Endothelial cell of umbilical vein (primary cell): ENCODE measurements at regions not wholly inside any gene's neighbourhood (a gene's known extent, or its start where the extent isn't known, plus 50 kb on each side); places are given as distances from the start of the nearest gene placed in this dataset.

Experiments used
- BruUV-seq: library from RNA; stranded (reverse); fragments of 400-500 nt; replicated peaks from 2 replicates; lab custom pipeline; 2021; lab: Mats Ljungman, UMichigan
- CTCF ChIA-PET: fragments of 300-600, 350-600 bp; sonication (Branson Sonifier 250); formaldehyde crosslinking; loops from one replicate; lab custom pipeline; 2021; ENCODE audit warnings: antibody characterized with exemption, inconsistent platforms; lab: Charles Lee
- POLR2A ChIA-PET: fragments of 300-600, 350-600 bp; sonication (Branson Sonifier 250); formaldehyde crosslinking; loops from one replicate; lab custom pipeline; 2021; ENCODE audit warnings: antibody characterized with exemption, inconsistent platforms; lab: Charles Lee
- DNase-seq: peaks from one replicate; pipeline ENCODE4 v3.0.0-alpha.2; 2011; ENCODE audit warnings: low read depth, low spot score
- FAIRE-seq: peaks from 2 replicates; lab custom pipeline; 2011; peaks lifted over from hg19 to GRCh38; lab: Jason Lieb, UNC
- H2AFZ ChIP-seq: 2 replicates; pipeline ENCODE4 v1.6.0; 2012; ENCODE audit warnings: low read depth, low read length, control low read depth, inconsistent platforms
- H3K27ac ChIP-seq: 2 replicates; pipeline ENCODE4 v1.5.1; 2011; ENCODE audit warnings: low read depth, mild to moderate bottlenecking, control low read depth, low read length, moderate library complexity; ENCODE audit not compliant: insufficient read depth
- H3K27me3 ChIP-seq, 2 experiments: 2 replicates each; pipeline versions ENCODE4 v1.6.0 to v1.6.1; 2011; ENCODE audit warnings: low read length in 2 of 2, mixed read lengths in 1 of 2; ENCODE audit not compliant: control insufficient read depth in 2 of 2, insufficient read depth in 2 of 2
- H3K36me3 ChIP-seq, 2 experiments: 2 replicates in 1 of 2; 3 replicates in 1 of 2; pipeline ENCODE4 v1.5.1; 2011; ENCODE audit warnings: low read length in 2 of 2, mild to moderate bottlenecking in 1 of 2, moderate library complexity in 1 of 2; ENCODE audit not compliant: control insufficient read depth in 2 of 2, insufficient read depth in 2 of 2; ENCODE audit errors: extremely low read depth in 1 of 2
- H3K4me1 ChIP-seq: 3 replicates; pipeline ENCODE4 v1.5.1; 2011; ENCODE audit warnings: mild to moderate bottlenecking, low read length; ENCODE audit not compliant: control insufficient read depth, insufficient read depth; ENCODE audit errors: extremely low read depth
- H3K4me2 ChIP-seq: 2 replicates; pipeline ENCODE4 v1.6.1; 2011; ENCODE audit warnings: low read length, control low read depth, mixed read lengths; ENCODE audit not compliant: insufficient read depth
- H3K4me3 ChIP-seq, 3 experiments: fragments of 200-600 bp in 1 of 3; sonication (generic), shearing (Covaris generic) in 1 of 3; replicated peaks in 1 of 3; 2 replicates each; pipeline ENCODE4 v1.5.1; 2011 to 2016; ENCODE audit warnings: control low read depth in 3 of 3, low read length in 3 of 3, mild to moderate bottlenecking in 2 of 3, inconsistent platforms in 1 of 3, low read depth in 1 of 3, moderate library complexity in 1 of 3; ENCODE audit not compliant: insufficient read depth in 1 of 3
- H3K79me2 ChIP-seq: 2 replicates; pipeline ENCODE4 v1.6.0; 2012; ENCODE audit warnings: low read length, inconsistent platforms; ENCODE audit not compliant: control insufficient read depth, insufficient read depth
- H3K9ac ChIP-seq: replicated peaks from 2 replicates; pipeline ENCODE3; 2011; ENCODE audit warnings: low read length, control low read depth; ENCODE audit not compliant: insufficient read depth; ENCODE audit errors: extremely low read depth
- H3K9me1 ChIP-seq: replicated peaks from 3 replicates; pipeline ENCODE4 v1.6.0; 2011; ENCODE audit warnings: mild to moderate bottlenecking, low read length; ENCODE audit not compliant: control insufficient read depth, insufficient read depth; ENCODE audit errors: extremely low read depth
- H3K9me3 ChIP-seq: replicated peaks from 2 replicates; pipeline ENCODE4 v1.5.1; 2012; ENCODE audit warnings: low read length, inconsistent platforms; ENCODE audit not compliant: control insufficient read depth, insufficient read depth
- H4K20me1 ChIP-seq: replicated peaks from 2 replicates; pipeline ENCODE3; 2011; ENCODE audit warnings: mild to moderate bottlenecking, low read length; ENCODE audit not compliant: control insufficient read depth, insufficient read depth; ENCODE audit errors: extremely low read depth
- EZH2 ChIP-seq: IDR thresholded peaks from 2 replicates; pipeline ENCODE4 v1.6.1; 2012; ENCODE audit warnings: borderline replicate concordance, low read depth, mild to moderate bottlenecking, moderate library complexity, low read length, inconsistent platforms; ENCODE audit not compliant: severe bottlenecking
- FOS ChIP-seq: IDR thresholded peaks from 2 replicates; pipeline ENCODE4 v1.6.1; 2011; ENCODE audit warnings: mild to moderate bottlenecking, low read length, moderate library complexity, borderline replicate concordance; ENCODE audit not compliant: insufficient read depth
- GATA2 ChIP-seq: IDR thresholded peaks from 2 replicates; pipeline ENCODE4 v1.7.0; 2011; ENCODE audit warnings: low read depth, mild to moderate bottlenecking, moderate library complexity, mixed read lengths, low read length; ENCODE audit not compliant: insufficient read length, insufficient read depth
- JUN ChIP-seq: IDR thresholded peaks from 2 replicates; pipeline ENCODE4 v1.6.1; 2011; ENCODE audit warnings: borderline replicate concordance, low read depth; ENCODE audit not compliant: insufficient read length, insufficient read depth
- MYC ChIP-seq: IDR thresholded peaks from one replicate; pipeline ENCODE4 v1.6.1; 2011; ENCODE audit warnings: mild to moderate bottlenecking, low read depth, low read length
- POLR2AphosphoS5 ChIP-seq: IDR thresholded peaks from 2 replicates; pipeline ENCODE4 v1.6.1; 2012; ENCODE audit warnings: low read depth, mild to moderate bottlenecking, control low read depth, low read length, moderate library complexity; ENCODE audit not compliant: insufficient read depth
- dilution Hi-C: fragments of 300-500 bp; cut with MboI; formaldehyde crosslinking; loops from one replicate; pipeline ENCODE4 v1.15.0; 2019; ENCODE audit warnings: low sequenced_read_pairs; ENCODE audit not compliant: extremely low pct_ligation_motif_present
- intact Hi-C: fragments of 100-400 bp; cut with micrococcal nuclease; formaldehyde crosslinking; loops from one replicate; pipeline ENCODE4 v1.10.0; 2022
- TF ChIP-seq, protein P1 (sequence below), 2 donors: IDR thresholded peaks; 1 replicate in 1 of 2; 2 replicates in 1 of 2; pipeline ENCODE4 v1.5.1; 2011; ENCODE audit warnings: low read length in 2 of 2, mild to moderate bottlenecking in 2 of 2, moderate library complexity in 2 of 2, control low read depth in 1 of 2, inconsistent platforms in 1 of 2, low read depth in 1 of 2; ENCODE audit not compliant: insufficient read depth in 1 of 2; ENCODE audit errors: extremely low read depth in 1 of 2
- TF ChIP-seq, protein P2 (sequence below): IDR thresholded peaks from 2 replicates; pipeline ENCODE4 v1.6.1; 2011; ENCODE audit not compliant: insufficient read depth, insufficient read length

DNA sequence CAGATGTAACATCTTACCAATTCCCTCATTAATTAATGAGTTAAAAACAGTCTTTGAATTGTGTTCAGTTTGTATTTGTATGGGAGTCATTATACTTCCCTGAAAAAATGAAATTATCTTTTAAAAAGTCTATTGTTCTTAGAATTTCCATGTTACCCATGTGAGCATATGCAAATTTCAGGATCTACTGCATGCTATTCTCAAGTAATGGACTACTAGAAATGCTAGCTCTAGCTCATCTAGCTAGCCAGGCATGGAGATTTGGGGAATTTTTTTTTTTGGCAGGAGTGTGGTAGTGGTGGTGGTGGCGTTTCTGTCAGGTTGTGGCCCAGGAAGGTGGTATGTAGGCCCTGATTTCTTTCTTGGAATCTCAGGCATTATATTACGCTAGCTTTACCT lies 218.4 kb downstream of the AEBP2 start:
- dilution Hi-C loops (no loop called here), intact Hi-C loops (no loop called here)
- no peak for FAIRE-seq
- H3K27ac ChIP-seq, result no peak overlapping the region
- peaks cover 2% of the 10 kb centered on the region for H3K4me1 ChIP-seq
- no peak overlapping the region for H2AFZ ChIP-seq
- H4K20me1 ChIP-seq, result no peaks in the 10 kb centered on the region
- CTCF ChIA-PET, result interaction anchor here (1.4 kb wide), 1 partner anchor 14 kb away, joined by 6 read pairs; no protein-coding TSS in a partner anchor
- no peak overlapping the region for H3K4me3 ChIP-seq
- H3K9me3 ChIP-seq, result no peaks in the 10 kb centered on the region
- POLR2A ChIA-PET, result no interaction called here
- H3K79me2 ChIP-seq, result no peaks in the 10 kb centered on the region
- DNase-seq, result no peak
- BruUV-seq, result no TSS peak
- H3K4me2 ChIP-seq, result no peak overlapping the region
- no peaks in the 10 kb centered on the region for H3K36me3 ChIP-seq
- no peaks in the 10 kb centered on the region for H3K9me1 ChIP-seq
- no peak overlapping the region for H3K9ac ChIP-seq
- no peaks in the 10 kb centered on the region for H3K27me3 ChIP-seq
- TF ChIP-seq JUN (no peak), GATA2 (no peak), POLR2AphosphoS5 (no peak), FOS (no peak), EZH2 (no peak), MYC (no peak)
- TF ChIP-seq, protein P1, sequence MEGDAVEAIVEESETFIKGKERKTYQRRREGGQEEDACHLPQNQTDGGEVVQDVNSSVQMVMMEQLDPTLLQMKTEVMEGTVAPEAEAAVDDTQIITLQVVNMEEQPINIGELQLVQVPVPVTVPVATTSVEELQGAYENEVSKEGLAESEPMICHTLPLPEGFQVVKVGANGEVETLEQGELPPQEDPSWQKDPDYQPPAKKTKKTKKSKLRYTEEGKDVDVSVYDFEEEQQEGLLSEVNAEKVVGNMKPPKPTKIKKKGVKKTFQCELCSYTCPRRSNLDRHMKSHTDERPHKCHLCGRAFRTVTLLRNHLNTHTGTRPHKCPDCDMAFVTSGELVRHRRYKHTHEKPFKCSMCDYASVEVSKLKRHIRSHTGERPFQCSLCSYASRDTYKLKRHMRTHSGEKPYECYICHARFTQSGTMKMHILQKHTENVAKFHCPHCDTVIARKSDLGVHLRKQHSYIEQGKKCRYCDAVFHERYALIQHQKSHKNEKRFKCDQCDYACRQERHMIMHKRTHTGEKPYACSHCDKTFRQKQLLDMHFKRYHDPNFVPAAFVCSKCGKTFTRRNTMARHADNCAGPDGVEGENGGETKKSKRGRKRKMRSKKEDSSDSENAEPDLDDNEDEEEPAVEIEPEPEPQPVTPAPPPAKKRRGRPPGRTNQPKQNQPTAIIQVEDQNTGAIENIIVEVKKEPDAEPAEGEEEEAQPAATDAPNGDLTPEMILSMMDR (IDR thresholded peaks at IDR 0.05; ENCODE audit: extremely low read depth in 1 of 2, insufficient read depth in 1 of 2, low read depth in 1 of 2, low read length in 2 of 2), result no peak
- TF ChIP-seq, protein P2, sequence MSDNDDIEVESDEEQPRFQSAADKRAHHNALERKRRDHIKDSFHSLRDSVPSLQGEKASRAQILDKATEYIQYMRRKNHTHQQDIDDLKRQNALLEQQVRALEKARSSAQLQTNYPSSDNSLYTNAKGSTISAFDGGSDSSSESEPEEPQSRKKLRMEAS, result no peak
